Fibroblast of mammary gland (primary cell): ENCODE measurements at regions not wholly inside any gene's neighbourhood (a gene's known extent, or its start where the extent isn't known, plus 50 kb on each side); places are given as distances from the start of the nearest gene placed in this dataset.

Experiments used
- DNase-seq: peaks from one replicate; pipeline ENCODE4 v3.0.0-alpha.2; 2010; ENCODE audit warnings: low read depth
- H3K4me3 ChIP-seq: 2 replicates; pipeline ENCODE4 v1.5.1; 2011; ENCODE audit warnings: low read depth, mild to moderate bottlenecking, low read length, moderate library complexity; ENCODE audit not compliant: control insufficient read depth
- CTCF ChIP-seq: conservative IDR thresholded peaks from 2 replicates; pipeline ENCODE4 v1.5.1; 2011; ENCODE audit warnings: low read depth, low read length, inconsistent platforms; ENCODE audit not compliant: control insufficient read depth, insufficient read depth

- no peak for TF ChIP-seq CTCF
- H3K4me3 ChIP-seq, result no peak overlapping the region
- DNase-seq, result no peak
Measured at GRCh38 chr1:36663772-36664430, 181.2 kb upstream of the CSF3R start.

GRCh38 chr1:36658838-36659237 lies 176.1 kb upstream of the CSF3R start:
- TF ChIP-seq CTCF, result no peak
- H3K4me3 ChIP-seq, result no peak overlapping the region
- DNase-seq, result no peak

- H3K4me3 ChIP-seq, result no peak overlapping the region
- no peak for TF ChIP-seq CTCF
- DNase-seq, result no peak
Measured at GRCh38 chr1:36657826-36658225, 175.1 kb upstream of the CSF3R start.

- H3K4me3 ChIP-seq, result no peak overlapping the region
- DNase-seq, result no peak
- TF ChIP-seq CTCF, result no peak
Measured at GRCh38 chr1:36656838-36657237, 174.1 kb upstream of the CSF3R start.

GRCh38 chr1:36656271-36656670 lies 173.6 kb upstream of the CSF3R start:
- no peak for TF ChIP-seq CTCF
- no peak for DNase-seq
- H3K4me3 ChIP-seq, result no peak overlapping the region

- H3K4me3 ChIP-seq, result no peak overlapping the region
- TF ChIP-seq CTCF, result no peak
- DNase-seq, result no peak
Measured at GRCh38 chr1:36654586-36654985, 171.9 kb upstream of the CSF3R start.

GRCh38 chr1:36653850-36654249 lies 171.1 kb upstream of the CSF3R start:
- peak; percentile 7 for DNase-seq
- no peak for TF ChIP-seq CTCF
- no peak overlapping the region for H3K4me3 ChIP-seq
